Muscle of arm (tissue), 1 donor: ENCODE measurements at regions not wholly inside any gene's neighbourhood (a gene's known extent, or its start where the extent isn't known, plus 50 kb on each side); places are given as distances from the start of the nearest gene placed in this dataset.
A peak's percentile ranks its signal among the peaks of the same experiment; 100 is the strongest.

ENCODE experiments used
- DNase-seq: peaks from one replicate; pipeline ENCODE4 v3.0.0-alpha.2; 2013

GRCh38 chr14:61108496-61109141, 127.6 kb downstream of the SLC38A6 start:
- no peak for DNase-seq

- no peak for DNase-seq
Observed at GRCh38 chr14:61107869-61108493, 126.9 kb downstream of the SLC38A6 start.

GRCh38 chr14:61106959-61107641, 126.1 kb downstream of the SLC38A6 start:
- DNase-seq: peak; percentile 81

- DNase-seq: no peak
Observed at GRCh38 chr14:61106271-61106958, 125.4 kb downstream of the SLC38A6 start.

GRCh38 chr14:61104358-61104757, 123.3 kb downstream of the SLC38A6 start:
- no peak for DNase-seq

GRCh38 chr14:61103541-61104339, 122.7 kb downstream of the SLC38A6 start:
- DNase-seq: no peak

GRCh38 chr14:61102549-61103466, 121.8 kb downstream of the SLC38A6 start:
- DNase-seq: no peak
